HEK293 (cell line): ENCODE measurements at regions not wholly inside any gene's neighbourhood (a gene's known extent, or its start where the extent isn't known, plus 50 kb on each side); places are given as distances from the start of the nearest gene placed in this dataset.

ENCODE experiments used
- CTCF ChIA-PET: fragments of 350-600 bp; formaldehyde crosslinking; extraction: SDS; loops from one replicate; lab custom pipeline; 2021; ENCODE audit warnings: antibody characterized with exemption; lab: Yijun Ruan, JAX
- POLR2A ChIA-PET: fragments of 300-600 bp; formaldehyde crosslinking; extraction: SDS; loops from one replicate; lab custom pipeline; 2020; ENCODE audit warnings: antibody characterized with exemption, inconsistent platforms; lab: Yijun Ruan, JAX
- H3K27ac ChIP-seq: fragments of 200-500 bp; sonication (Bioruptor generic); 2 replicates; pipeline ENCODE4 v1.5.1; 2014; ENCODE audit warnings: low read depth, low read length, control low read depth, inconsistent platforms; ENCODE audit errors: extremely low read depth
- H3K36me3 ChIP-seq, 2 experiments: fragments of 200-500 bp in 1 of 2; sonication (Bioruptor generic) in 1 of 2; 1 replicate in 1 of 2; 2 replicates in 1 of 2; pipeline ENCODE4 v1.5.1; 2014 to 2017; ENCODE audit warnings: inconsistent platforms in 2 of 2, low read length in 2 of 2; ENCODE audit not compliant: control insufficient read depth in 2 of 2, insufficient read depth in 1 of 2
- H3K4me1 ChIP-seq: fragments of 200-500 bp; sonication (Bioruptor generic); 2 replicates; pipeline ENCODE4 v1.5.1; 2014; ENCODE audit warnings: mild to moderate bottlenecking, low read length, inconsistent platforms; ENCODE audit not compliant: control insufficient read depth, insufficient read depth
- H3K4me3 ChIP-seq: 2 replicates; pipeline ENCODE4 v1.5.1; 2011; ENCODE audit warnings: low read depth, mild to moderate bottlenecking, control low read depth, low read length, moderate library complexity
- H3K9me3 ChIP-seq: fragments of 200-500 bp; sonication (Bioruptor generic); 2 replicates; pipeline ENCODE4 v1.5.1; 2014; ENCODE audit warnings: low read depth, low read length, inconsistent platforms; ENCODE audit not compliant: control insufficient read depth, insufficient read depth
- GFI1B ChIP-seq: fragments of 450-650 bp; formaldehyde crosslinking; IDR thresholded peaks from 2 replicates; pipeline ENCODE4 v1.5.1; 2016; ENCODE audit warnings: missing biosample characterization, missing genetic modification characterization
- HOXD13 ChIP-seq: sonication (generic); formaldehyde crosslinking; IDR thresholded peaks from 2 replicates; pipeline ENCODE4 v1.8.0; 2022; ENCODE audit warnings: missing genetic modification reagents, borderline replicate concordance
- KLF10 ChIP-seq: fragments of 450-650 bp; IDR thresholded peaks from 2 replicates; pipeline ENCODE4 v1.5.1; 2018; ENCODE audit warnings: missing biosample characterization, mild to moderate bottlenecking, missing genetic modification characterization
- PRDM4 ChIP-seq: fragments of 450-650 bp; formaldehyde crosslinking; IDR thresholded peaks from 2 replicates; pipeline ENCODE4 v1.5.1; 2017; ENCODE audit warnings: missing biosample characterization, missing genetic modification characterization
- SP3 ChIP-seq: fragments of 450-650 bp; formaldehyde crosslinking; IDR thresholded peaks from 2 replicates; pipeline ENCODE4 v1.5.1; 2016; ENCODE audit warnings: missing biosample characterization, missing genetic modification characterization
- ZFP41 ChIP-seq: fragments of 450-650 bp; formaldehyde crosslinking; IDR thresholded peaks from 2 replicates; pipeline ENCODE4 v1.5.1; 2016; ENCODE audit warnings: missing biosample characterization, missing genetic modification characterization, borderline replicate concordance
- ZNF10 ChIP-seq: fragments of 450-650 bp; formaldehyde crosslinking; IDR thresholded peaks from 2 replicates; pipeline ENCODE4 v1.5.1; 2017; ENCODE audit warnings: missing biosample characterization, missing genetic modification characterization
- ZNF112 ChIP-seq: fragments of 450-650 bp; formaldehyde crosslinking; IDR thresholded peaks from 2 replicates; pipeline ENCODE4 v1.5.0; 2017; ENCODE audit warnings: missing biosample characterization, missing genetic modification characterization
- ZNF146 ChIP-seq: fragments of 450-650 bp; formaldehyde crosslinking; IDR thresholded peaks from 2 replicates; pipeline ENCODE4 v1.5.1; 2016; ENCODE audit warnings: missing biosample characterization, missing genetic modification characterization
- ZNF157 ChIP-seq: fragments of 450-650 bp; formaldehyde crosslinking; IDR thresholded peaks from 2 replicates; pipeline ENCODE4 v1.5.1; 2016; ENCODE audit warnings: missing biosample characterization, missing genetic modification characterization
- ZNF19 ChIP-seq: fragments of 450-650 bp; formaldehyde crosslinking; IDR thresholded peaks from 2 replicates; pipeline ENCODE4; 2016; ENCODE audit warnings: missing biosample characterization, missing genetic modification characterization, low read depth
- ZNF211 ChIP-seq: fragments of 450-650 bp; formaldehyde crosslinking; IDR thresholded peaks from 2 replicates; pipeline ENCODE4 v1.5.1; 2016; ENCODE audit warnings: low read depth, missing biosample characterization, missing genetic modification characterization
- ZNF26 ChIP-seq: fragments of 450-650 bp; formaldehyde crosslinking; IDR thresholded peaks from 2 replicates; pipeline ENCODE4 v1.5.1; 2016; ENCODE audit warnings: missing biosample characterization, missing genetic modification characterization
- ZNF302 ChIP-seq: fragments of 450-650 bp; formaldehyde crosslinking; IDR thresholded peaks from 2 replicates; pipeline ENCODE4 v1.5.1; 2016; ENCODE audit warnings: missing biosample characterization, missing genetic modification characterization, low read depth
- ZNF335 ChIP-seq: fragments of 450-650 bp; formaldehyde crosslinking; conservative IDR thresholded peaks from 2 replicates; pipeline ENCODE4 v1.5.1; 2016; ENCODE audit warnings: missing biosample characterization, missing genetic modification characterization
- ZNF394 ChIP-seq: fragments of 450-650 bp; formaldehyde crosslinking; IDR thresholded peaks from 2 replicates; pipeline ENCODE4 v1.5.1; 2016; ENCODE audit warnings: missing biosample characterization, missing genetic modification characterization, mild to moderate bottlenecking, moderate library complexity, borderline replicate concordance
- ZNF473 ChIP-seq: fragments of 450-650 bp; formaldehyde crosslinking; IDR thresholded peaks from 2 replicates; pipeline ENCODE4 v1.5.1; 2017; ENCODE audit warnings: missing biosample characterization, missing genetic modification characterization
- ZNF561 ChIP-seq: fragments of 450-650 bp; IDR thresholded peaks from 2 replicates; pipeline ENCODE4 v1.5.1; 2018; ENCODE audit warnings: missing biosample characterization, missing genetic modification characterization, borderline replicate concordance
- ZNF692 ChIP-seq: fragments of 450-650 bp; formaldehyde crosslinking; IDR thresholded peaks from 2 replicates; pipeline ENCODE4 v1.5.1; 2016; ENCODE audit warnings: missing biosample characterization, missing genetic modification characterization
- ZNF747 ChIP-seq: fragments of 450-650 bp; formaldehyde crosslinking; IDR thresholded peaks from 2 replicates; pipeline ENCODE4 v1.5.1; 2016; ENCODE audit warnings: missing biosample characterization, missing genetic modification characterization
- ZNF777 ChIP-seq: fragments of 450-650 bp; formaldehyde crosslinking; IDR thresholded peaks from 2 replicates; pipeline ENCODE4 v1.5.1; 2017; ENCODE audit warnings: missing biosample characterization, missing genetic modification characterization, borderline replicate concordance
- ZSCAN18 ChIP-seq: fragments of 450-650 bp; formaldehyde crosslinking; IDR thresholded peaks from 2 replicates; pipeline ENCODE4 v1.5.1; 2016; ENCODE audit warnings: missing biosample characterization, missing genetic modification characterization

GRCh38 chr1:168422203-168422847 is 121.5 kb downstream of the XCL2 start:
- no peak overlapping the region for H3K27ac ChIP-seq
- TF ChIP-seq ZSCAN18 (tag by site-specific recombination) (no peak), GFI1B (tag by site-specific recombination) (no peak), HOXD13 (CRISPR knock-in tag) (no peak), ZNF10 (tag by site-specific recombination) (no peak), ZNF335 (tag by site-specific recombination) (no peak), ZNF394 (tag by site-specific recombination) (no peak), ZNF157 (no peak), ZNF777 (no peak), ZNF747 (tag by site-specific recombination) (no peak), KLF10 (no peak), ZNF302 (tag by site-specific recombination) (no peak), ZNF211 (no peak), ZNF146 (no peak), ZNF692 (tag by site-specific recombination) (no peak), ZNF19 (tag by site-specific recombination) (no peak), ZNF561 (tag by site-specific recombination) (no peak), ZNF473 (tag by site-specific recombination) (no peak), ZFP41 (tag by site-specific recombination) (no peak), PRDM4 (tag by site-specific recombination) (no peak), SP3 (tag by site-specific recombination) (no peak)
- H3K4me1 ChIP-seq = no peaks in the 10 kb centered on the region
- no peaks in the 10 kb centered on the region for H3K9me3 ChIP-seq
- ChIA-PET CTCF (interaction anchor here (0.6 to 2.4 kb wide), 7 partner anchors 14 to 926 kb away, joined by 3 to 14 read pairs (median 4); no protein-coding TSS in a partner anchor), POLR2A (no interaction called here)
- H3K36me3 ChIP-seq = no peaks in the 10 kb centered on the region
- H3K4me3 ChIP-seq = no peak overlapping the region

GRCh38 chr1:168421399-168422004 is 122.3 kb downstream of the XCL2 start:
- H3K4me3 ChIP-seq = no peak overlapping the region
- no peaks in the 10 kb centered on the region for H3K4me1 ChIP-seq
- ChIA-PET POLR2A (no interaction called here), CTCF (interaction anchor here (0.7 to 2.4 kb wide), 2 partner anchors 13 to 79 kb away, joined by 4 to 14 read pairs; no protein-coding TSS in a partner anchor)
- no peak overlapping the region for H3K27ac ChIP-seq
- H3K9me3 ChIP-seq = no peaks in the 10 kb centered on the region
- H3K36me3 ChIP-seq = no peaks in the 10 kb centered on the region
- TF ChIP-seq ZNF561 (tag by site-specific recombination) (no peak), PRDM4 (tag by site-specific recombination) (no peak), ZNF26 (tag by site-specific recombination) (no peak), KLF10 (no peak), ZNF112 (no peak), ZNF692 (tag by site-specific recombination) (no peak)
